ENCODE measurements at regions not wholly inside any gene's neighbourhood (a gene's known extent, or its start where the extent isn't known, plus 50 kb on each side); places are given as distances from the start of the nearest gene placed in this dataset.
"Not testable (repeated sequence)": the region's sequence is repeated elsewhere in the genome, so short reads cannot be mapped to it uniquely, and the experiment has no call there.

DNA sequence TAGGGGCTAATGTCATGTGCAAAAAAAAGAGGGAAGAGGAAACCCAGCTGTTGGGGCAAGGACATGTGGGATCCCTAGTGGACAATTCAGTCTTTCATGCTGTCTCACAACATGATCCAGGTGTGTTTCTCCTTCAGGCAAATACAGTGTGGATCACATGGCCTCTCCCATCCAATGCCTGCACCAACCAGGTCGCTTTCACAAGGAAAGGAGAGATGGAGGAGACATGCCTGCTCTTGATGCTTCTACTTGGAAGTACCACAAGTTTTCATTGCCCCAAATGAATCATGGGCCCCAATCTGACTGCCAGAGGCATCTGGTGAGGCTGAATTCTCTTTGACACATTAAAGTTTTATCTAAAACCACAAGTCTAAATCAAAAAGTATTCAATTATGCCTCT lies 82.1 kb downstream of the DLEU7 start:
- Histone ChIP-seq H3K4me1 (no peaks in the 10 kb centered on the region), H3K4me3 (no peak overlapping the region), H3K9me3 (no peaks in the 10 kb centered on the region), H3K36me3 (no peaks in the 10 kb centered on the region), H3K27ac (no peak overlapping the region), H3K27me3 (no peaks in the 10 kb centered on the region)
- no peak for DNase-seq (ENCODE audit: low spot score in 2 of 2)
- intact Hi-C loops (cut with DNase I), result no loop called here
- TF ChIP-seq, protein P1, sequence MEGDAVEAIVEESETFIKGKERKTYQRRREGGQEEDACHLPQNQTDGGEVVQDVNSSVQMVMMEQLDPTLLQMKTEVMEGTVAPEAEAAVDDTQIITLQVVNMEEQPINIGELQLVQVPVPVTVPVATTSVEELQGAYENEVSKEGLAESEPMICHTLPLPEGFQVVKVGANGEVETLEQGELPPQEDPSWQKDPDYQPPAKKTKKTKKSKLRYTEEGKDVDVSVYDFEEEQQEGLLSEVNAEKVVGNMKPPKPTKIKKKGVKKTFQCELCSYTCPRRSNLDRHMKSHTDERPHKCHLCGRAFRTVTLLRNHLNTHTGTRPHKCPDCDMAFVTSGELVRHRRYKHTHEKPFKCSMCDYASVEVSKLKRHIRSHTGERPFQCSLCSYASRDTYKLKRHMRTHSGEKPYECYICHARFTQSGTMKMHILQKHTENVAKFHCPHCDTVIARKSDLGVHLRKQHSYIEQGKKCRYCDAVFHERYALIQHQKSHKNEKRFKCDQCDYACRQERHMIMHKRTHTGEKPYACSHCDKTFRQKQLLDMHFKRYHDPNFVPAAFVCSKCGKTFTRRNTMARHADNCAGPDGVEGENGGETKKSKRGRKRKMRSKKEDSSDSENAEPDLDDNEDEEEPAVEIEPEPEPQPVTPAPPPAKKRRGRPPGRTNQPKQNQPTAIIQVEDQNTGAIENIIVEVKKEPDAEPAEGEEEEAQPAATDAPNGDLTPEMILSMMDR (IDR thresholded peaks at IDR 0.05), result no peak

DNA sequence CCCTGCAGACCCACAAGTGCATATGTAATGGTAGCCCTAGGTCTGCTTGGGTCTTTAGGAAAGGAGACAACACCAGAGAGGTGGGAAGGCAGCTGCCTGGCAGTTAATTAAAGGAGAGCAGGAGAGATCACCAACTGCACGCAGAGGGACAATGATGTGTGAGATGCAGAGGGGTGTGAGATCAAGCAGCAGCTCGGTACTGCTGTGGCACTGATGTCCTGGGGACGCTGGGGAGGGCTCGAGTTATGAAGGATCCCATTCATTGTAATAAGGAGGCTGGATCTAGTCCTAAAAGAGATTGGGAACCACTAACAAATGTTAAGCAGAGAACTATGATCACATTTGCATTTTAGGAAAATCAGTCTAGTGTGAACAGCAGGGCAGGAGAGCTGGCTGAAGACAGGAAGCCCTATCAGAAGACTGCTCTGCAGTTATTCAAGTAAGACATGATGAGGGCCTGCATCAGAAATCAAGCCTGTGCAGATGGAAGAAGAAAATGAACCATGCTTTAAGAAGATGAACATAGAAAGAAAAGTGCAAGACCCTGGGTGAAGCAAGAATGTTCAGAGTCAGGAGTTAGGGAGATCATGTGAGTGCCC lies 80.4 kb downstream of the DLEU7 start:
- no peaks in the 10 kb centered on the region for H3K4me1 ChIP-seq
- no peaks in the 10 kb centered on the region for H3K9me3 ChIP-seq
- no peaks in the 10 kb centered on the region for H3K36me3 ChIP-seq
- H3K4me3 ChIP-seq, result no peak overlapping the region
- intact Hi-C loops (cut with DNase I), result no loop called here
- H3K27me3 ChIP-seq, result no peaks in the 10 kb centered on the region
- DNase-seq (ENCODE audit: low spot score in 2 of 2), result no peak
- TF ChIP-seq, protein P1 (IDR thresholded peaks at IDR 0.05), result no peak
- H3K27ac ChIP-seq, result no peak overlapping the region

DNA sequence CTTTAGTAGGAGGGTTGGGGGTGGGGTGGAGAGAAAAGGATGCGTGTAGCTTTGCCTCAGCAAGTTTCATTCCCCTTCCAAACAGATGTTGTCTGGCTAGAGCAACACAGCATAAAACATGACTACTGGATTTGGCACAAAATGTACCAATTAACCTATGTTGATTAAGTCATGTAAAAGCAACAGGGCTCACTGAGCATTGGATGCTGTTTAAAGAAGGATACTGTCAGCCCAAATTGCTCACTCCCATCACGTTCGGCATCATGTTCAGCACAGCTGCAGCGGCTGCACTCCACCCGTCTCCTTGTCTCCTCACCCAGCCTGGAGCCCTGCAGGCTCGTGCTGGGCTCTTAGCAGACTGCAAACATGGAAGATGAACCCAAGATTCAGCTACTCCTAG lies 77.5 kb downstream of the DLEU7 start:
- no peaks in the 10 kb centered on the region for H3K36me3 ChIP-seq
- H3K27ac ChIP-seq, result no peak overlapping the region
- no peaks in the 10 kb centered on the region for H3K4me1 ChIP-seq
- no peaks in the 10 kb centered on the region for H3K27me3 ChIP-seq
- peaks cover 0 to 3% of the 10 kb centered on the region in 2 donors for H3K9me3 ChIP-seq
- intact Hi-C loops (cut with DNase I), result no loop called here
- TF ChIP-seq, protein P1 (IDR thresholded peaks at IDR 0.05), result no peak
- no peak overlapping the region for H3K4me3 ChIP-seq
- no peak for DNase-seq (ENCODE audit: low spot score in 2 of 2)

DNA sequence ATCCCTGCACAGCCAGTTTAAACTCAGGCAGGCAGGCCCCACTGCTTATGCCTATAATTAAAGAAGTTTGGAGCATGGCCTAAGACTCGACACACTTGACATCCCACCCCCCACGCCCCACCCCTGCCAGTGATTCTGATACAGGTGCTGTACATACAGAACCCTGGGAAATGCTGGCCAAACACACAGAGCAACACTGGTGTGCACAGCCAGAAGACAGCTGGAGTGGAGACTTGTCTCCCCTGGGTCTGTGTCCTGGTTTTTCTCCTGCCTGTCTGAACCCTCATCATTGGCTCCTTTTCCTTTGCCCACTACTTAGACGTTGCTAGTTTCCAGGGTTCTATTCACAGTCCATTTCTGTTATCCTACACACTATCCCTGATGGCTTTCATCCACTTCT lies 76.8 kb downstream of the DLEU7 start:
- DNase-seq (ENCODE audit: low spot score in 2 of 2), result no peak
- Histone ChIP-seq H3K4me1 (no peaks in the 10 kb centered on the region), H3K27me3 (no peaks in the 10 kb centered on the region), H3K9me3 (peaks cover 0 to 3% of the 10 kb centered on the region in 2 donors), H3K4me3 (no peak overlapping the region), H3K36me3 (no peaks in the 10 kb centered on the region), H3K27ac (no peak overlapping the region)
- intact Hi-C loops (cut with DNase I), result no loop called here
- TF ChIP-seq, protein P1 (IDR thresholded peaks at IDR 0.05), result no peak

DNA sequence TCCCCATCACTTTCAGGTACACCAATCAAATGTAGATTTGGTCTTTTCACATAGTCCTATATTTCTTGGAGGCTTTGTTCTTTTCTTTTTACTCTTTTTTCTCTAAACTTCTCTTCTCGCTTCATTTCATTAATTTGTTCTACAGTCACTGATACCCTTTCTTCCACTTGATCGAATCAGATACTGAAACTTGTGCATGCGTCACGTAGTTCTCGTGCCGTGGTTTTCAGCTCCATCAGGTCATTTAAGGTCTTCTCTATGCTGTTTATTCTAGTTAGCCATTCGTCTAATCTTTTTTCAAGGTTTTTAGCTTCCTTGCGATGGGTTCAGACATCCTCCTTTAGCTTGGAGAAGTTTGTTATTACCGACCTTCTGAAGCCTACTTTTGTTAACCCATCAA lies 70.6 kb downstream of the DLEU7 start:
- H3K4me3 ChIP-seq; DNase-seq (ENCODE audit: low spot score in 2 of 2); H3K27me3 ChIP-seq; intact Hi-C loops (cut with DNase I); H3K27ac ChIP-seq; H3K36me3 ChIP-seq; H3K4me1 ChIP-seq: not testable (repeated sequence)
- H3K9me3 ChIP-seq, result peaks cover 0 to 15% of the 10 kb centered on the region in 2 donors
